Fibroblast of lung (primary cell): ENCODE measurements at regions not wholly inside any gene's neighbourhood (a gene's known extent, or its start where the extent isn't known, plus 50 kb on each side); places are given as distances from the start of the nearest gene placed in this dataset.

Experiments used
- EZH2 ChIP-seq: IDR thresholded peaks from 2 replicates; pipeline ENCODE4 v1.5.1; 2012; ENCODE audit warnings: low read length, control low read depth, mild to moderate bottlenecking; ENCODE audit errors: missing control alignments
- TF ChIP-seq, protein P1 (sequence below), 2 donors: IDR thresholded peaks in 1 of 2; conservative IDR thresholded peaks in 1 of 2; 1 replicate in 1 of 2; 2 replicates in 1 of 2; pipeline ENCODE4 v1.5.1; 2011 to 2012; ENCODE audit warnings: low read length in 2 of 2, control low read depth in 1 of 2, inconsistent platforms in 1 of 2, low read depth in 1 of 2, mild to moderate bottlenecking in 1 of 2

DNA sequence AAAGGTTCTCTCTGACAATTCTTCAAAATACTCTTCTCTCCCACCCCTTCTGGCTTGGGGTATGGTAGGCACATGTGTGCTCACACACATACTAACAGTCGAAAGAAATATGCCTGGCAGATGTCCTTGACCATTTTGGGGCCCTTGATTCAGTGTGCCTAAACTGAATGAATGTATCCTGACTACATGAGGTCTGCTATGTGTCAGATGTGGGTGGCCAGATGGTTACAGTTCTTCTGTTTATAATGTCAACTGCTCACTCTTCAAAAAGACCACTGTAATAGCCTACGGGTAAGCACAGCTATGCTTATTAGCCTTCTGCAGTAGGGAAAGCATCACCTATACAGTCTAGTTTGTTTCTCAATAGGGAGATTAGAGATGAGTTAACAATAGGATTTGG lies 63.7 kb upstream of the VEGFC start:
- TF ChIP-seq, protein P1, sequence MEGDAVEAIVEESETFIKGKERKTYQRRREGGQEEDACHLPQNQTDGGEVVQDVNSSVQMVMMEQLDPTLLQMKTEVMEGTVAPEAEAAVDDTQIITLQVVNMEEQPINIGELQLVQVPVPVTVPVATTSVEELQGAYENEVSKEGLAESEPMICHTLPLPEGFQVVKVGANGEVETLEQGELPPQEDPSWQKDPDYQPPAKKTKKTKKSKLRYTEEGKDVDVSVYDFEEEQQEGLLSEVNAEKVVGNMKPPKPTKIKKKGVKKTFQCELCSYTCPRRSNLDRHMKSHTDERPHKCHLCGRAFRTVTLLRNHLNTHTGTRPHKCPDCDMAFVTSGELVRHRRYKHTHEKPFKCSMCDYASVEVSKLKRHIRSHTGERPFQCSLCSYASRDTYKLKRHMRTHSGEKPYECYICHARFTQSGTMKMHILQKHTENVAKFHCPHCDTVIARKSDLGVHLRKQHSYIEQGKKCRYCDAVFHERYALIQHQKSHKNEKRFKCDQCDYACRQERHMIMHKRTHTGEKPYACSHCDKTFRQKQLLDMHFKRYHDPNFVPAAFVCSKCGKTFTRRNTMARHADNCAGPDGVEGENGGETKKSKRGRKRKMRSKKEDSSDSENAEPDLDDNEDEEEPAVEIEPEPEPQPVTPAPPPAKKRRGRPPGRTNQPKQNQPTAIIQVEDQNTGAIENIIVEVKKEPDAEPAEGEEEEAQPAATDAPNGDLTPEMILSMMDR (conservative IDR thresholded peaks at IDR 0.05 in 1 of 2, IDR thresholded peaks at IDR 0.05 in 1 of 2; ENCODE audit: low read depth in 1 of 2, low read length in 2 of 2): no peak
- TF ChIP-seq EZH2: no peak
